NCI-H524 treated with DMSO at 0.1 percent for 48 hours (cell line): ENCODE measurements at regions not wholly inside any gene's neighbourhood (a gene's known extent, or its start where the extent isn't known, plus 50 kb on each side); places are given as distances from the start of the nearest gene placed in this dataset.
"Not testable (repeated sequence)": the region's sequence is repeated elsewhere in the genome, so short reads cannot be mapped to it uniquely, and the experiment has no call there.

ENCODE experiments used
- DNase-seq: peaks from one replicate; lab custom pipeline; 2025; lab: John Stamatoyannopoulos, UW

- no peak for DNase-seq
Measured at GRCh38 chr14:35938770-35939169, 112.6 kb downstream of the BRMS1L start.

DNA sequence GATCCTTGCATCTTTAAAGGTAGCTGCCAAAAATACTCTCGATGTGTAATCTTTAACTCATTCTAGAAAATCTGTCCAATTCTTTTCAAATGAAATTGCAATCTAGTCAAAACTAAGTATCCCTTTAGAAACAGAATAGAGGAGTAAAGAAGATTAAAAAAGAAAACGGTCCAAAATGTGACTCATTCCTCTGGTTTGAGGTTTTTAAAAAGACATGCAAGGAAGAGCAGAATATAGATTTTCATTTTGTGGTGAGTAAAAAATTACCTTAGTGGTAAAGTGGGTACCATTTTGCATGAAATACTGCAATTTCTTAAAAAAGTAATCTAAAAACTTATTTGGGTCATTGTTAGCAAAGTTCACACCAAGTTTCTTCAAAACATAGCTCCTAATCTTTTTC lies 108.4 kb downstream of the BRMS1L start:
- DNase-seq = no peak

DNA sequence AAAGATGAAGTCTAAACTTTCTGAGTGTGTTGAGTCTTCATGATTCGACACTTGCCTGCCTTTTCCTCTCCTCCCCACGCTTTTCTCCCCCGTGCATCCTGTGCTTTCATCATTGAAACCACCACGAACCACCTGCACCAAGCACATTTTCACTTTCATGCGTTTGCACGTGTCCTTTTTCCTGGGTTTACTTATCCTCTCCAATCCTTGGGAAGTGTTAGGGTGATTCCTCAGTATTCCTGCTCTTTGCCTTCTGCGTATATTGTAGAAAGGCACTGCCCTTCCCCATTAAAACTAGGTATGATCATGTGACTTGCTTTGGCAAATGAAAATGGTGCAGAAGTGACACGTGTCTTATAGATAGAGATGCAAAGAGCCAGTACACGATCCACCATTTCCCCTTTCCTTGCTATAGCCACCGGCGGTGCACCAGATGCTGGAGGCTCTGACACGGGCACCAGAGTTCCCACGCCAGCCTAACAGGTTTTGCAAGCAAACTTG lies 106.6 kb downstream of the BRMS1L start:
- DNase-seq = no peak

GRCh38 chr14:35932136-35932535 lies 106.0 kb downstream of the BRMS1L start:
- no peak for DNase-seq

GRCh38 chr14:35931346-35931745 lies 105.2 kb downstream of the BRMS1L start:
- DNase-seq = no peak

GRCh38 chr14:35929186-35929585 lies 103.0 kb downstream of the BRMS1L start:
- DNase-seq = no peak

GRCh38 chr14:35927727-35928126 lies 101.6 kb downstream of the BRMS1L start:
- no peak for DNase-seq

DNA sequence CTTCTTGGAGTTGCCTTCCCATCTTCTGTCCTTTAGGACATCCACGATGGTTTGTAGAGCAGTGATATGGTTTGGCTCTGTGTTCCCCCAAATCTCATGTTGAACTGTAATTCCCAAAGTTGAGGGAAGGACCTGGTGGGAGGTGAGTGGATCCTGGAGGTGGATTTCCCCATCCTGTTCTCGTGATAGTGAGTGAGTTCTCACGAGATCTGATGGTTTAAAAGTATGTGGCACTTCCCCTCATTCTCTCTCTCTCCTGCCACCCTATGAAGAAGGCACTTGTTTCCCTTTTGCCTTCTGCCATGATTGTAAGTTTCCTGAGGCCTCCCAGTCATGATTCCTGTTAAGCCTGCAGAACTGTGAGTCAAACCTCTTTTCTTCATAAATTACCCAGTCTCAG lies 99.2 kb downstream of the BRMS1L start:
- no peak for DNase-seq

- not testable (repeated sequence) for DNase-seq
Measured at GRCh38 chr14:35922590-35922989, 96.5 kb downstream of the BRMS1L start.

- DNase-seq = no peak
Measured at GRCh38 chr14:35921745-35922144, 95.6 kb downstream of the BRMS1L start.
